GM21515 (cell line): ENCODE measurements at regions not wholly inside any gene's neighbourhood (a gene's known extent, or its start where the extent isn't known, plus 50 kb on each side); places are given as distances from the start of the nearest gene placed in this dataset.
"Not testable (repeated sequence)": the region's sequence is repeated elsewhere in the genome, so short reads cannot be mapped to it uniquely, and the experiment has no call there.

Source experiments
- ATAC-seq: cut with Tn5 transposase; IDR thresholded peaks from one replicate; pipeline ENCODE4 v1.9.1; 2021; ENCODE audit not compliant: unreplicated experiment

- no peak for ATAC-seq
These were observed 151.8 kb downstream of the UNC5CL start for GRCh38 chr6:40887079-40887791.

GRCh38 chr6:40885139-40885774 lies 153.8 kb downstream of the UNC5CL start:
- ATAC-seq: no peak

- ATAC-seq: no peak
These were observed 156.6 kb downstream of the UNC5CL start for GRCh38 chr6:40882323-40882997.

- ATAC-seq: no peak
These were observed 157.5 kb downstream of the UNC5CL start for GRCh38 chr6:40881501-40881900.

- no peak for ATAC-seq
These were observed 158.1 kb downstream of the UNC5CL start for GRCh38 chr6:40880906-40881305.

GRCh38 chr6:40879169-40879568 lies 159.9 kb downstream of the UNC5CL start:
- no peak for ATAC-seq

- no peak for ATAC-seq
These were observed 161.7 kb downstream of the UNC5CL start for GRCh38 chr6:40877362-40877761.

GRCh38 chr6:40876336-40876735 lies 162.7 kb downstream of the UNC5CL start:
- no peak for ATAC-seq

GRCh38 chr6:40874495-40874894 lies 164.5 kb downstream of the UNC5CL start:
- no peak for ATAC-seq

GRCh38 chr6:40871424-40871823 lies 167.6 kb downstream of the UNC5CL start:
- ATAC-seq: no peak

- not testable (repeated sequence) for ATAC-seq
These were observed 170.7 kb downstream of the UNC5CL start for GRCh38 chr6:40868089-40868865.

GRCh38 chr6:40867527-40867926 lies 171.5 kb downstream of the UNC5CL start:
- not testable (repeated sequence) for ATAC-seq

- ATAC-seq: not testable (repeated sequence)
These were observed 173.8 kb downstream of the UNC5CL start for GRCh38 chr6:40865259-40865658.

- no peak for ATAC-seq
These were observed 178.6 kb downstream of the UNC5CL start for GRCh38 chr6:40860443-40860842.

GRCh38 chr6:40856271-40856670 lies 182.8 kb downstream of the UNC5CL start:
- ATAC-seq: no peak

- no peak for ATAC-seq
These were observed 183.7 kb downstream of the UNC5CL start for GRCh38 chr6:40855168-40855880.

GRCh38 chr6:40854592-40854991 lies 184.4 kb downstream of the UNC5CL start:
- ATAC-seq: no peak

GRCh38 chr6:40852779-40853373 lies 186.1 kb downstream of the UNC5CL start:
- ATAC-seq: no peak

- no peak for ATAC-seq
These were observed 189.5 kb downstream of the UNC5CL start for GRCh38 chr6:40849546-40849945.

GRCh38 chr6:40848868-40849514 lies 190.0 kb downstream of the UNC5CL start:
- ATAC-seq: no peak
